Activated naive CD8-positive, alpha-beta T cell (primary cell): ENCODE measurements at regions not wholly inside any gene's neighbourhood (a gene's known extent, or its start where the extent isn't known, plus 50 kb on each side); places are given as distances from the start of the nearest gene placed in this dataset.

Experiments used
- H3K27ac Mint-ChIP-seq: one replicate; pipeline ENCODE4 v1.8.0; 2021; ENCODE audit warnings: mixed read lengths
- H3K27me3 Mint-ChIP-seq: one replicate; pipeline ENCODE4 v1.8.0; 2021; ENCODE audit warnings: mixed read lengths
- H3K36me3 Mint-ChIP-seq: one replicate; pipeline ENCODE4 v1.8.0; 2021; ENCODE audit warnings: mixed read lengths
- H3K4me1 Mint-ChIP-seq: one replicate; pipeline ENCODE4 v1.8.0; 2021; ENCODE audit warnings: low read depth, mixed read lengths
- H3K4me3 Mint-ChIP-seq: one replicate; pipeline ENCODE4 v1.8.0; 2021; ENCODE audit warnings: mild to moderate bottlenecking, mixed read lengths
- H3K9me3 Mint-ChIP-seq: one replicate; pipeline ENCODE4 v1.8.0; 2021; ENCODE audit warnings: low read depth, mixed read lengths

DNA sequence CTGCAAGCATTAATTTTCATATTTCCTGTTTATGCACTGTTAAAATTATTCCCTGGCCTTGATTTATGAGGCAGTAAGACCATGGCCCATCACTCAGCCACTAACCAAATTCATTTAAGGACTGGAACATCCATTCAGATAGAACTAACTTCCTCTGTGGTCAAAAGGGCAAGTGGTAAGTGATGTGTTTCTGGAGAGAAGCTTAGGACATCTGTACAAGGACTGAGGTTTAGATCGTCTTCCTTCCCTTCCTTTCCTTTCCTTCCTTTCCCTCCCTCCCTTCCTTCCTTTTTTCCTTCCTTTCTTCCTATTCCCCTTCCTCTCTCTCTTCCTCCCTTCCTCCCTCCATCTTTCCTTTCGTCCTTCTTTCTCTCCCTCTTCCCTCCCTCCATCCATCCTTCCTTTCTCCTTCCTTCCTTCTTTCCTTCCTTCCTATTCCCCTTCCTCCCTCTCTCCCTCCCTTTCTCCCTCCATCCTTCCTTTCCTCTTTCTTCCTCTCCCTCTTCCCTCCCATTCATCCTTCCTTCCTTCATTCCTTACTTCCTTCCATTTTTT lies 1019.4 kb downstream of the TYW1 start:
- H3K36me3 Mint-ChIP-seq, result no peaks in the 10 kb centered on the region
- H3K27me3 Mint-ChIP-seq, result no peaks in the 10 kb centered on the region
- no peaks in the 10 kb centered on the region for H3K4me1 Mint-ChIP-seq
- H3K9me3 Mint-ChIP-seq, result peaks cover 6% of the 10 kb centered on the region
- H3K27ac Mint-ChIP-seq, result no peak overlapping the region
- H3K4me3 Mint-ChIP-seq, result no peak overlapping the region

DNA sequence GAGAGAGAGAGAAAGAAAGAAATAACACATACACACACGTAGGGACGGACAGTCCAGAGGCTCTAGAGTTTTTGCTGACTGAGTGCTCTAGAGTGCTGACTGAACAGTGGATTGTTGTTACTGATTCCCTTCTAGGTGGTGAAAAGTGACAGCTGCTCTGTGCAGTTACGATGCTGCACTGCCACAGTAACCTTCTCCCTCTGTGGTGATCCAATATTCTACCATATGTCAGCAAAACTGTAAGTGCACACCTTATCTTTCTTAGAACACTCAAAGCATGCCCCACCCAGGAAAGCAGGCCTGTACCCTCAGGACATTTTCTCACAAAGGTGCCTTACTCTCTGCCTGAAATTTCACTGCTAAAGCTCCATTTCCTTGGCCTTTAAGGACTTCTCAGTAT lies 1023.5 kb downstream of the TYW1 start:
- H3K27ac Mint-ChIP-seq, result no peak overlapping the region
- H3K4me1 Mint-ChIP-seq, result no peaks in the 10 kb centered on the region
- H3K4me3 Mint-ChIP-seq, result no peak overlapping the region
- no peaks in the 10 kb centered on the region for H3K36me3 Mint-ChIP-seq
- no peaks in the 10 kb centered on the region for H3K27me3 Mint-ChIP-seq
- no peaks in the 10 kb centered on the region for H3K9me3 Mint-ChIP-seq

DNA sequence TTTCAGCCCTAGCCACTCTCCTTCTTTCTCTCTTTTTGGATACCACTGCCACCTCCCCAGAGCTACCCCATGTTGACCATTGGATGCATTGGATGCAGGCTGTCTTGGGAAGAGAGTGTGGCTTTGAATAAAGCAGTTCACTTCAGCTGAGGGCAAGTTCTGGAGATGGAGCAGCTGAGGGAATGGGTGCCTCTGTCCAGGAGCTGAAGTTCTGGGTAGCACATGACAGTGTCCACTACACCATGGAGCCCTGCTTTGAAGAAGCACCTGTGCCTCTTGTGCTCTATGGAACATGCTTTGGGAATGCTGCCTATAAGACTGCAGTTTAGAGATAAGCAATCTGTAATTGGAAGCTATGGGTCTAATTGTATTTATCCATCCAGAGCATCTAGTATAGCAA lies 1028.7 kb downstream of the TYW1 start:
- Mint-ChIP-seq H3K4me3 (no peak overlapping the region), H3K9me3 (peaks cover 7% of the 10 kb centered on the region), H3K4me1 (no peaks in the 10 kb centered on the region)

DNA sequence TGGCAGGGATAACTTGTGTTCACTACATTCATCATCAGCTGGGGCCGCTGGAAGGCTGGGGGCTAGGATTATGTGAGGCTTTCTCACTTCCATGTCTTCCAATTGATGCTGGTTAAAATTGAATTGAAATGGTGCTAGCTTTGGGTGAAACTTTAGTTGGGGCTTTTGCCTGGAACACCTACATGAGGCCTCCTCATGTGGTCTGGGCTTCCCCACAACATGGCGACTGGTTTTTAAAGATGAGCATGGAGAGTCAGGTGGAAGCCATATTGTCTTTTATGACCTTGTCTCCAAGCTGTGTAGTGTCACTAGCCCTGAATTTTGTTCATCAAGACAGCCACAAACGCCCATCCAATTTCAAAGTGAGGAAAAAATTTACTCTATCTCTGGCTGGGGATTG lies 1033.9 kb downstream of the TYW1 start:
- no peak overlapping the region for H3K4me3 Mint-ChIP-seq
- H3K27me3 Mint-ChIP-seq, result no peaks in the 10 kb centered on the region
- no peaks in the 10 kb centered on the region for H3K36me3 Mint-ChIP-seq
- H3K4me1 Mint-ChIP-seq, result no peaks in the 10 kb centered on the region
- H3K9me3 Mint-ChIP-seq, result peaks cover 22% of the 10 kb centered on the region
- no peak overlapping the region for H3K27ac Mint-ChIP-seq

More for the DNA sequence above, 1028.7 kb downstream of the TYW1 start:
- Mint-ChIP-seq H3K27me3 (no peaks in the 10 kb centered on the region), H3K27ac (no peak overlapping the region), H3K36me3 (no peaks in the 10 kb centered on the region)

DNA sequence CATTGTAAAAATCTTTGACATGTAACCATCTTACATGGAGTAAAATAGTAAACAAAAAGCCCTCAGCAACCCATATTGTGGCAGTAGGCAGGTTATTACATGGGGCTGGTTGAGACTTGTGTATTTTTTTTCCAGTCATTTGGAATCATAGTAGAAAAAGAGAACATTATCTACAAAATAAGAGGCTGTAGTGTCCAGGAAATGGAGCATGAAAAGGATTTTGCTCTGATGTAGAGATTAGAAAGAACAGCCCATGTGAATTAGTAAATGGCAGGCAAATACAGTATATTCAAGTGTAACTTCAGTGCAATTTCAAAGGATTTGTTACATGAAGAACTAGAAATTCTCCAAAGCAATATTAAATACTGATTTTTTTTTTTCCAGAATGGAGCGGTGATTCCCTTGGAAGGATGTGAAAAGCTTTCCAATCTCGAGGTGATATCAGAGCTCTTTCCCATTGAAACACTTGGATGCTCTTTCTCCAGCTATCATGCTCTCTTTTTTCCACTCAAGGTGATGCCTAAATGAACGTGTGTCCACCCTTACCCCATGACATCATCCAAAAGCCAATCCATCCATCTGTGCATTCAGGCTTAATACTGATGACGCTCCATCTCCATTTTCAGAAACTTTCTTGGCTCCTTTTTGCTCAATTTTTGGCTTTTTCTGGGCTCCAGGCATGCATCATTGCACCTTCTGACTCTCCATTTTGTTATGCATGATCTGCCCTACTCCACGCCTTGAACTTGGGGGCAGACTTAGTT lies 1034.7 kb downstream of the TYW1 start:
- Mint-ChIP-seq H3K36me3 (no peaks in the 10 kb centered on the region), H3K4me3 (no peak overlapping the region), H3K4me1 (no peaks in the 10 kb centered on the region)

DNA sequence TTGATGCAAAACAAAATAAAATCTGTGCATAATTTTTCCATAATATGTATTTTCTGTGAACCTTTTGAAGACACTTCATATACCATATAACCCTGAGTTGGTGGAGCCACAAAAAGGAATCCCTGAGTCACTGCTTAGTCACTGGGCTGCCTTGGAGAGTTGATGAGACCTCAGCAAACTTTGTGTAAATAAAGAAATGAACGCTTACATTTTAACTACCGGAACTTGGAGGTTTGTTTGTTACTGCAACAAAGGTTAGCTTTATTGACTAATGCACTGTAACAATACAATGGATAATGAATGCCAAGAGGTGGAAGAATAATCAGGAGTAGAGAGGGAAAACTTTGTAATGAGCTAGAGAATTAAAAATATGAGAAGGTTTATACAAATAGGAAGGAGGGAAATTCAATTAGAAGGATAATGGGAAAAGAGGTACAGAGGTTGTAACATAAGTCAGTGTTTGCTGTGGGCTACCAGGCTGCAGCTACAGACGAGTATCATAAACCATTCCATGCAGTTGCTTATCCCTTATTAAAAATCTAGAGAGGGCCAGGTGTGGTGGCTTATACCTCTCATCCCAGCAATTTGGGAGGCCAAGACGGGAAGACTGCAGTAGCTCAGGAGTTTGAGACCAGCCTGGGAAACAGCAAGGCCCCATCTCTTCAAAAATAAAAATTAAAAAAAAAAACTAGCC lies 1042.1 kb downstream of the TYW1 start:
- Mint-ChIP-seq H3K27me3 (no peaks in the 10 kb centered on the region), H3K36me3 (no peaks in the 10 kb centered on the region), H3K27ac (no peak overlapping the region), H3K4me1 (no peaks in the 10 kb centered on the region), H3K9me3 (peaks cover 12% of the 10 kb centered on the region), H3K4me3 (no peak overlapping the region)

More for the DNA sequence above, 1034.7 kb downstream of the TYW1 start:
- Mint-ChIP-seq H3K27ac (no peak overlapping the region), H3K27me3 (no peaks in the 10 kb centered on the region), H3K9me3 (peaks cover 22% of the 10 kb centered on the region)

DNA sequence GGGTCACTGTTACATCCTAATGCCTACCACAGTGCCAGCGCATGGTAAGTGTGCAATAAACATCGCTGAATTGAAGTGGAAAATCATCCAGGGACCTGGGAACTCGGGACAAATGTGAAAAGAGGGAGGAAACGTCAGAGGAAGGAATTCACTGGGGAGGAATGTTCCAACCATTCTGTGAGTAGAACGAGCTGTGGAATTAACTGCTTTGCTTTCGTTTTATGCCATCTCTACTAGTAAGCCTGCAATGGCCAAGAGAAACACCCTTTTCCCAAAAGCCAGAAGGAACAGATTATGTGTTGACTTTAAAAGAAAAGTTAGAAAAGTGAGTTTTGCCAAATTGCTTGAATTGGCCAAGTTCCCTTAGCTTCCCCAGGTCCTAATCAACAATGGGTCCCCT lies 1044.9 kb downstream of the TYW1 start:
- Mint-ChIP-seq H3K9me3 (peaks cover 4% of the 10 kb centered on the region), H3K4me1 (no peaks in the 10 kb centered on the region), H3K36me3 (no peaks in the 10 kb centered on the region), H3K4me3 (no peak overlapping the region), H3K27me3 (no peaks in the 10 kb centered on the region), H3K27ac (no peak overlapping the region)

DNA sequence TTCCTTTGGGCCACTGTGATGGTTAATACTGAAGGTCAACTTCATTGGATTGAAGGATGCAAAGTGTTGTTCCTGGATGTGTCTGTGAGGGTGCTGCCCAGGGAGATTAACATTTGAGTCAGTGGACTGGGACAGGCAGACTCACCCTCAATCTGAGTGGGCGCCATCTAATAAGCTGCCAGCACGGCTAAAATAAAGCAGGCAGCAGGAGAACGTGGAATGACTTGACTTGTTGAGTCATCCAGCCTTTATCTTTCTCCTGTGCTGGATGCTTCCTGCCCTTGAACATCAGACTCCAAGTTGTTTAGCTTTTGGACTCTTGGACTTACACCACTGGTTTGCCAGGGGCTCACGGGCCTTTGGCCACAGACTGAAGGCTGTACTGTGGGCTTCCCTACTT lies 1046.9 kb downstream of the TYW1 start:
- no peaks in the 10 kb centered on the region for H3K27me3 Mint-ChIP-seq
- no peak overlapping the region for H3K4me3 Mint-ChIP-seq
- H3K4me1 Mint-ChIP-seq, result no peaks in the 10 kb centered on the region
- peaks cover 4% of the 10 kb centered on the region for H3K9me3 Mint-ChIP-seq
- H3K27ac Mint-ChIP-seq, result no peak overlapping the region
- H3K36me3 Mint-ChIP-seq, result no peaks in the 10 kb centered on the region

DNA sequence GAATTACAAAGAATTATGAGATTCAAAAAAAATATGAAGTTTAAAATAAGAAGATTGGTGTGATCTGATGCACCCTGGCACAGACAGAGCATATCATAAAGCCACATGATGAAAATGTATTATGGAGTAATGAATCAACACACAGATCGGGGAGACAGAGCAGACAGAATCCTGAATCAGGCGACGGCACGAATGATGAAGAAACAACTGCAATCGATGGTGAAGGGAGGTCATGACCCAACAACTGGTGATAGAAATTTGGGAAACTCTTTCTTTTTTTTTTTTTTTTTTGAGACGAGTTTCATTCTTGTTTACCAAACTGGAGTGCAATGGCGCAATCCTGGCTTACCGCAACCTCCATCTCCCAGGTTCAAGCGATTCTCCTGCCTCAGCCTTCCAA lies 1054.0 kb downstream of the TYW1 start:
- no peak overlapping the region for H3K4me3 Mint-ChIP-seq
- peaks cover 5% of the 10 kb centered on the region for H3K9me3 Mint-ChIP-seq
- H3K4me1 Mint-ChIP-seq, result no peaks in the 10 kb centered on the region
- H3K27me3 Mint-ChIP-seq, result no peaks in the 10 kb centered on the region
- no peaks in the 10 kb centered on the region for H3K36me3 Mint-ChIP-seq
- no peak overlapping the region for H3K27ac Mint-ChIP-seq

DNA sequence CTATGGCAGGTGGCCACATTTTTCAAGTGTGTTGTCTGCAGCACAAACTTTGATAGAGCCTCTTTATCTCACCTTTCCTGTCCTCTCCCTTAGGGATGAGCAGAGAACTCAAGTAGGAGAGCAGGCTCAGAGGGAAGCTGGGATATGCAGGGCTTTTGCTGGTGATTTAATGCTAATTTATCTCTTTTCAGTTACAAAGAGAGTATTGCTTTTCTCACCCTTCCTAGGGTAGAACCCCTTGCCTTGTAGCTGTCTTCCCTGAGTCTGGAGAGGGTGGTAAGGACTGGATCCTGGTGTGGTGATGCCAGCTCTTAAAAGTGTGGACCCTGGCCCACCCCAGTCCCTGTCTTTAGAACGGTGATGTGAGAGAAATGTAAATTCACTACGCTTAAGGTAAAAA lies 1061.4 kb downstream of the TYW1 start:
- Mint-ChIP-seq H3K27ac (no peak overlapping the region), H3K9me3 (peaks cover 6% of the 10 kb centered on the region), H3K4me3 (no peak overlapping the region), H3K36me3 (no peaks in the 10 kb centered on the region), H3K27me3 (peaks cover 2% of the 10 kb centered on the region), H3K4me1 (no peaks in the 10 kb centered on the region)

DNA sequence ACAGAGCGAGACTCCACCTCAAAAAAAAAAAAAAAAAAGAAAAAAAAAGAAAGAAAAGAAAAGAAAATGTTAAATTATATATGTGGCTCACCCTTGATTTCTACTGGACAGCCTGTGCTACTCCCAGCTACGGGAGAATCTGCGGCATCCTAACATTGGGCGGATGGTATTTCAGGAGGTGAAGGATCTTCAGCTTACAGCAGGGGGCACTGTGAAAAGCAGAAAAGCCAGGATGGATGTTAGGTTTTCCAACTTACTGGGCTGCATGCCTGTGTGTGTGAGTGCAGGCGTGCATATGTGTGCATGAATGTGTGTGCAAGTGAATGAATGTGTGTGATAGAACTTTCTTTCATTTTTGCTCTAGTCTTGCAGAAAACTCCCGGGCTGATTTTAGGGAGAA lies 1066.5 kb downstream of the TYW1 start:
- no peak overlapping the region for H3K4me3 Mint-ChIP-seq
- H3K4me1 Mint-ChIP-seq, result no peaks in the 10 kb centered on the region
- no peak overlapping the region for H3K27ac Mint-ChIP-seq
- no peaks in the 10 kb centered on the region for H3K36me3 Mint-ChIP-seq
- H3K27me3 Mint-ChIP-seq, result peaks cover 2% of the 10 kb centered on the region
- H3K9me3 Mint-ChIP-seq, result peaks cover 6% of the 10 kb centered on the region

DNA sequence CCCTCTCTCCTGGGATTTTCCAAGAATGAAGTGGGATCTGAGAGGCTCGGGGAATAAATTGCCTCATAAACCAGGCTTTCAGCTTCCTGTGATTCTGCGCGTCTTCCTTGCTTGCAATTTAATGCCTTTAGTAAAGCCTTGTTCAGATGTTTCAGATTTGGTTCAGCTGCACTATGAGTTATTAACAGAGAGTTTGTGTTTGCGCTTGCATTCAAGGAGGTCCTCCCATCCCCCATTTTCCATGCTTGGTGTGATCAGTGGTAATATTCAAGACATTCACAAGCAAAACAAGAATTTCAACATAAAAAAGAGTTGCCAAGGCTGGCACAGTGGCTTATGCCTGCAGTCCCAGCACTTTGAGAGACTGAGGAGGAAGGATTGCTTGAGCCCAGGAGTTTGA lies 1068.9 kb downstream of the TYW1 start:
- H3K9me3 Mint-ChIP-seq, result peaks cover 2% of the 10 kb centered on the region
- no peaks in the 10 kb centered on the region for H3K4me1 Mint-ChIP-seq
- no peak overlapping the region for H3K27ac Mint-ChIP-seq
- H3K36me3 Mint-ChIP-seq, result no peaks in the 10 kb centered on the region
- H3K27me3 Mint-ChIP-seq, result no peaks in the 10 kb centered on the region
- H3K4me3 Mint-ChIP-seq, result no peak overlapping the region

DNA sequence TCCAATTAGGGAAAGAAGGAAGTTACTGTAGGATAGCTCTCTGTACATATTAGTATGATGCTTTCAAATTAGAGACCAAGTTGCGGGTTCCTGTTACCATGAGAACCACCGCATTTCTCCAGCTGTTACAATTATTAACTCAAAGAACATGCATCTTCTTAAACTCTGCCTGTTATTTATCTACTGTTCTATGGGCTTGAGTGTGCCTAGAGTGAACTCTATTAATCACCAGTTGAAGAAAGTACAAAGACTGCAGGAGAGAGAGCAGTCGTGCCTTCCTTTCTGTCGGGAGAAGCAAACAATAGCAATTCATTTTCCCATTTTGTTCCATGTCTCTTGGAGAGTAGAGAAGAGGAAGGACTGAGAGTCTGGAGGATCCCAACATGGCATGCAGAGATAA lies 1071.2 kb downstream of the TYW1 start:
- H3K36me3 Mint-ChIP-seq, result no peaks in the 10 kb centered on the region
- no peaks in the 10 kb centered on the region for H3K27me3 Mint-ChIP-seq
- no peak overlapping the region for H3K27ac Mint-ChIP-seq
- no peaks in the 10 kb centered on the region for H3K9me3 Mint-ChIP-seq
- no peaks in the 10 kb centered on the region for H3K4me1 Mint-ChIP-seq
- H3K4me3 Mint-ChIP-seq, result no peak overlapping the region

DNA sequence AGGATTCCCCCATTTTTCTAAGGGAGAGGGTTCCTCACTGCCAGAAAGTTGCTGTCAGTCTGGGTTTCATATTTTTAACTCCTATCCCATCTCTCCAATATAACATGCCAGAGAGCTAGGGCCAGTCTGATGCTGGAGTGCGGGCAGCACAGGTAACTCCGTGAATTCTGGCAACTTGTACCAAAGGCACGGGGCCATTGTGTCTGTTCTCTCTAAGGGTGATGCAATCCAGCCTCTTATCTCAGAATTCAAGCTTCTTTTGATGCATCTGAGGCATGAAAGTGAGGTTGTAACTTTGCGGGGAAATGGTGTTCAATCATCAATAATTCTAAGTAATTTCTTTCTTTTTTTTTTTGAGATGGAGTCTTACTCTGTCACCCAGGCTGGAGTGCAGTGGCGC lies 1074.4 kb downstream of the TYW1 start:
- H3K4me3 Mint-ChIP-seq, result no peak overlapping the region
- H3K4me1 Mint-ChIP-seq, result no peaks in the 10 kb centered on the region
- no peak overlapping the region for H3K27ac Mint-ChIP-seq
- no peaks in the 10 kb centered on the region for H3K27me3 Mint-ChIP-seq
- peaks cover 4% of the 10 kb centered on the region for H3K9me3 Mint-ChIP-seq
- no peaks in the 10 kb centered on the region for H3K36me3 Mint-ChIP-seq

DNA sequence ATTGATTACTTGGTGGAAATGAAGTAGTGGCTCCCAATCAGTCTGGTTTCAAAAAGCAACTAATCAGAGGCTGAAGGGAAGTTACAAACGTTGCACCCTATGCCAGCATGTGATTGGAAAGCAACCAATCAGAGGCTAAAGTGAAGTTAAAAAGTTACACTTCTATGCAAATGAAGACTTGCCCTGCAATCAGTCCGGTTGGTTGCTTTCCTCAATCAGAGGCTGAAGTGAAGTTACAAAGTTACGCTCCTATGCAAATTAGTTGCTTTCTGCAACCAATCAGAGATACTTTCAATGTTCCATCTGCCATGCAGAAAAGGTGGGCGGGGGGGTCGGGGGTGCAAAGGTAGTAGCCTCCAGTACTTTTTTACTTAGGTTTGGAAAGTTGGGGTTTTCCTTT lies 1077.1 kb downstream of the TYW1 start:
- H3K36me3 Mint-ChIP-seq, result no peaks in the 10 kb centered on the region
- H3K9me3 Mint-ChIP-seq, result peaks cover 10% of the 10 kb centered on the region
- no peak overlapping the region for H3K27ac Mint-ChIP-seq
- H3K27me3 Mint-ChIP-seq, result no peaks in the 10 kb centered on the region
- H3K4me3 Mint-ChIP-seq, result no peak overlapping the region
- H3K4me1 Mint-ChIP-seq, result no peaks in the 10 kb centered on the region
